Type B pancreatic cell (in vitro differentiated cells): ENCODE measurements at regions not wholly inside any gene's neighbourhood (a gene's known extent, or its start where the extent isn't known, plus 50 kb on each side); places are given as distances from the start of the nearest gene placed in this dataset.

Experiments
- DNase-seq: peaks from one replicate; pipeline ENCODE4 v3.0.0; 2021; ENCODE audit warnings: mixed read lengths; ENCODE audit not compliant: unreplicated experiment; ENCODE audit errors: extremely low spot score
- H3K27ac Mint-ChIP-seq: 2 replicates; pipeline ENCODE4 v1.8.0; 2021; ENCODE audit warnings: mild to moderate bottlenecking, mixed read lengths
- H3K27me3 Mint-ChIP-seq: 2 replicates; pipeline ENCODE4 v1.8.0; 2021; ENCODE audit warnings: mixed read lengths
- H3K36me3 Mint-ChIP-seq: 2 replicates; pipeline ENCODE4 v1.8.0; 2021; ENCODE audit warnings: mixed read lengths
- H3K4me1 Mint-ChIP-seq: one replicate; pipeline ENCODE4 v1.8.0; 2021; ENCODE audit warnings: mixed read lengths; ENCODE audit not compliant: unreplicated experiment
- H3K4me3 Mint-ChIP-seq: 2 replicates; pipeline ENCODE4 v1.8.0; 2021; ENCODE audit warnings: mild to moderate bottlenecking, mixed read lengths
- H3K9me3 Mint-ChIP-seq: 2 replicates; pipeline ENCODE4 v1.8.0; 2021; ENCODE audit warnings: mixed read lengths
- TF ChIP-seq, protein P1 (sequence below): fragments of 200-600 bp; sonication (generic); conservative IDR thresholded peaks from 2 replicates; pipeline ENCODE4 v1.5.0; 2021; ENCODE audit warnings: antibody characterized with exemption, mild to moderate bottlenecking

GRCh38 chr15:87567406-87568030 lies 689.0 kb downstream of the NTRK3 start:
- Mint-ChIP-seq H3K4me1 (no peaks in the 10 kb centered on the region), H3K9me3 (no peaks in the 10 kb centered on the region), H3K27me3 (peaks cover 39% of the 10 kb centered on the region), H3K36me3 (no peaks in the 10 kb centered on the region), H3K27ac (no peak overlapping the region), H3K4me3 (no peak overlapping the region)
- TF ChIP-seq, protein P1, sequence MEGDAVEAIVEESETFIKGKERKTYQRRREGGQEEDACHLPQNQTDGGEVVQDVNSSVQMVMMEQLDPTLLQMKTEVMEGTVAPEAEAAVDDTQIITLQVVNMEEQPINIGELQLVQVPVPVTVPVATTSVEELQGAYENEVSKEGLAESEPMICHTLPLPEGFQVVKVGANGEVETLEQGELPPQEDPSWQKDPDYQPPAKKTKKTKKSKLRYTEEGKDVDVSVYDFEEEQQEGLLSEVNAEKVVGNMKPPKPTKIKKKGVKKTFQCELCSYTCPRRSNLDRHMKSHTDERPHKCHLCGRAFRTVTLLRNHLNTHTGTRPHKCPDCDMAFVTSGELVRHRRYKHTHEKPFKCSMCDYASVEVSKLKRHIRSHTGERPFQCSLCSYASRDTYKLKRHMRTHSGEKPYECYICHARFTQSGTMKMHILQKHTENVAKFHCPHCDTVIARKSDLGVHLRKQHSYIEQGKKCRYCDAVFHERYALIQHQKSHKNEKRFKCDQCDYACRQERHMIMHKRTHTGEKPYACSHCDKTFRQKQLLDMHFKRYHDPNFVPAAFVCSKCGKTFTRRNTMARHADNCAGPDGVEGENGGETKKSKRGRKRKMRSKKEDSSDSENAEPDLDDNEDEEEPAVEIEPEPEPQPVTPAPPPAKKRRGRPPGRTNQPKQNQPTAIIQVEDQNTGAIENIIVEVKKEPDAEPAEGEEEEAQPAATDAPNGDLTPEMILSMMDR, result no peak
- no peak for DNase-seq

DNA sequence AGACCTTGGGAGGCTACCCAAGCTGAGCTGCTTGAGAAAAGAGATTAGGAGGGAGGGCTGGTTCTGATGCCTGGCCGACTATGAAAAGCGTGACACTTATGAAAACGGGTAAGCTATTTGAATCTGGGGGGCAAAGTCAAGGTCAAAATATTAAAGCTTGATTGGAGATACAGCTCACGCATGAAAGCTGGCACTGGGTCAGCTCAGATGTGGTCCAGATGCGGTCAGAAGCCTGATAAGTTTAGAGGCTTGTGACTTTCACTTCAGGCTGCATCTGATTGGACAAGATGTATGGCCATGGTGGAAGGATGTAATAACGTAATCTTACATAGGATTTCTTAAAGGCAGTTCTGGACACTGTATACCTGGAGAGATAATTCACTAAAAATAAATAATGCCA lies 690.3 kb downstream of the NTRK3 start:
- Mint-ChIP-seq H3K36me3 (no peaks in the 10 kb centered on the region), H3K4me1 (no peaks in the 10 kb centered on the region), H3K27me3 (peaks cover 47% of the 10 kb centered on the region), H3K27ac (no peak overlapping the region), H3K9me3 (no peaks in the 10 kb centered on the region), H3K4me3 (no peak overlapping the region)
- no peak for DNase-seq
- TF ChIP-seq, protein P1, result no peak

DNA sequence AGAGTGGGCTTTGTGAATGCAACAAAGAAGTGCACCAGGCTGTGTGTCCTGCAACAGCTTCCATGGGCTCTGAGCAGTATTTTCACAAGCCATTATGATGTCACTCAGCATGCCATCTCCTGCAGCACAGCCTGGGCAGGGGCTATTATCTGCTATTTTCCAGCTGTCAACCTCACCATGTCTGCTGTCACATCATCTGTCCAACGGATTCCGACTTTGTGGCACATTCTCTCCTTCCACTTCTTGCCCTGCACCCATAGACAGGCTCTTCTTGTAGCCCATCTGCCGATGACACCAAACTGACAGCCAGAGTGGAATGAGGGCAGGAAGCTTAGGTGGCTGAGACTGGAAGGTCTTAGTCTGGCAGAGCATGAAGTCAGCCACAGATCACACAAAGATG lies 691.9 kb downstream of the NTRK3 start:
- DNase-seq, result no peak
- Mint-ChIP-seq H3K27ac (no peak overlapping the region), H3K4me1 (no peaks in the 10 kb centered on the region), H3K9me3 (no peaks in the 10 kb centered on the region), H3K4me3 (no peak overlapping the region), H3K27me3 (peaks cover 46% of the 10 kb centered on the region), H3K36me3 (no peaks in the 10 kb centered on the region)
- TF ChIP-seq, protein P1, result no peak

DNA sequence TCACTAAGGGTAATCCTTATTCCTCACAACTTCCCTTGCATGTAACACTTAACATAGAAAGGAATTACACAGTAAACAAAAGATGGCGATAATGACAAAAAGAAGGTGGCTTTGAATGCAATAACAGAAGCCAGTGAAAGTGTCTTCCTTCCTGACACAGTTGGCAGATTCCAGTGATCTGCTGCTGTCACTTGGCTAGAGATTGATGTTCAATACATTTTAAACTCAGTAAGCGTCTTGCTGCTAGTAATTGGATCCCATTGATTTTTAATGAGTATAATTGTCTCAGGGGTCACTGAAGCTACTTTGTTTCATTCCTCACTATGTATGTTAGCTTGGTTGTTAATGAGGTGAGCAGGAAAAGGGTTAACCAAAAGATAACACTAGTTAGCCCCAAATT lies 692.7 kb downstream of the NTRK3 start:
- H3K9me3 Mint-ChIP-seq, result no peaks in the 10 kb centered on the region
- no peak overlapping the region for H3K27ac Mint-ChIP-seq
- no peaks in the 10 kb centered on the region for H3K4me1 Mint-ChIP-seq
- no peaks in the 10 kb centered on the region for H3K36me3 Mint-ChIP-seq
- TF ChIP-seq, protein P1, result no peak
- no peak overlapping the region for H3K4me3 Mint-ChIP-seq
- DNase-seq, result no peak
- H3K27me3 Mint-ChIP-seq, result peaks cover 42% of the 10 kb centered on the region

GRCh38 chr15:87562203-87562602 lies 694.3 kb downstream of the NTRK3 start:
- no peak for DNase-seq
- H3K9me3 Mint-ChIP-seq, result no peaks in the 10 kb centered on the region

More at GRCh38 chr15:87562203-87562602, 694.3 kb downstream of the NTRK3 start:
- TF ChIP-seq, protein P1, result no peak
- Mint-ChIP-seq H3K36me3 (no peaks in the 10 kb centered on the region), H3K4me3 (no peak overlapping the region), H3K4me1 (no peaks in the 10 kb centered on the region), H3K27ac (no peak overlapping the region), H3K27me3 (peaks cover 37% of the 10 kb centered on the region)
